Urinary bladder (tissue), 3 donors: ENCODE measurements at regions not wholly inside any gene's neighbourhood (a gene's known extent, or its start where the extent isn't known, plus 50 kb on each side); places are given as distances from the start of the nearest gene placed in this dataset.

Experiments used
- DNase-seq: peaks from one replicate; pipeline ENCODE4 v3.0.0-alpha.2; 2015; ENCODE audit errors: extremely low spot score
- H3K27ac ChIP-seq: one replicate; pipeline ENCODE4 v1.5.1; 2013; ENCODE audit warnings: low read depth, mild to moderate bottlenecking, moderate library complexity
- H3K36me3 ChIP-seq: one replicate; pipeline ENCODE4 v1.6.1; 2013; ENCODE audit warnings: mild to moderate bottlenecking, moderate library complexity; ENCODE audit not compliant: insufficient read depth
- H3K4me1 ChIP-seq: one replicate; pipeline ENCODE4 v1.6.1; 2013; ENCODE audit warnings: mild to moderate bottlenecking, moderate library complexity; ENCODE audit not compliant: insufficient read depth
- H3K4me3 ChIP-seq: one replicate; pipeline ENCODE4 v1.5.1; 2013; ENCODE audit warnings: low read depth, low read length
- whole genome bisulfite sequencing: extraction: QIAGEN DNeasy Blood & Tissue Kit; methylation state at CpG from one replicate; pipeline ENCODE4 v1.1.7; 2013; 5-methylcytosine and 5-hydroxymethylcytosine counted together
- donor health status: healthy with polysubstance abuse.
- donor health status: healthy.

DNA sequence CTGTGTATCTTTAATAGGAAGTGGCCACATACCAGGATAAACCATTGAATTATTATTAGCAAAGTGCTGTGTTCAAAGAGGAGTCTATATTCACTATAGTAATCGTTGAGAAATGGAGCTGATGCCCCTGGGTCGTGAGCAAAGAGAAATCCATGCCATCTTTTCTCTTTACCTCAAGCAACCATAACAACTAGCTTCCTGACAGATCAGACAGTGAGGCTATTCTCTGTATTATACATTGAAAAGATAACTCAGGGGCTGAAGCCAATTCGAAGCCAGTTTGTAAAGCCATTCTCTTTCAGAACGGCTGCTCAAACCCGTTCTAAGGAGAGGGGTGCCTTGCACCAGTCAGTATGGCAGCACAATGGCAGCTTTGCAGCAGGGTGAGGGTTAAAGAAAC lies 680.6 kb downstream of the SEMA5A start:
- H3K27ac ChIP-seq: no peak overlapping the region
- H3K4me1 ChIP-seq: no peaks in the 10 kb centered on the region
- DNase-seq: no peak
- H3K4me3 ChIP-seq: no peak overlapping the region
- no peaks in the 10 kb centered on the region for H3K36me3 ChIP-seq
- 41% methylated on average over 5 of the region's 5 CpGs for WGBS

- WGBS: 85% methylated on average over 7 of the region's 7 CpGs
- no peak for DNase-seq
Observed at GRCh38 chr5:8865686-8866374, 680.0 kb downstream of the SEMA5A start.

GRCh38 chr5:8868283-8868682 lies 677.6 kb downstream of the SEMA5A start:
- DNase-seq: no peak
- no peaks in the 10 kb centered on the region for H3K36me3 ChIP-seq
- H3K27ac ChIP-seq: no peak overlapping the region
- H3K4me1 ChIP-seq: no peaks in the 10 kb centered on the region
- no peak overlapping the region for H3K4me3 ChIP-seq
- WGBS: 86% methylated on average over 1 of the region's 1 CpG

More at GRCh38 chr5:8865686-8866374, 680.0 kb downstream of the SEMA5A start:
- Histone ChIP-seq H3K27ac (no peak overlapping the region), H3K36me3 (no peaks in the 10 kb centered on the region), H3K4me3 (no peak overlapping the region), H3K4me1 (no peaks in the 10 kb centered on the region)

GRCh38 chr5:8869932-8870331 lies 675.9 kb downstream of the SEMA5A start:
- Histone ChIP-seq H3K36me3 (no peaks in the 10 kb centered on the region), H3K4me3 (no peak overlapping the region), H3K4me1 (no peaks in the 10 kb centered on the region), H3K27ac (no peak overlapping the region)
- WGBS: 73% methylated on average over 12 of the region's 12 CpGs
- DNase-seq: no peak

DNA sequence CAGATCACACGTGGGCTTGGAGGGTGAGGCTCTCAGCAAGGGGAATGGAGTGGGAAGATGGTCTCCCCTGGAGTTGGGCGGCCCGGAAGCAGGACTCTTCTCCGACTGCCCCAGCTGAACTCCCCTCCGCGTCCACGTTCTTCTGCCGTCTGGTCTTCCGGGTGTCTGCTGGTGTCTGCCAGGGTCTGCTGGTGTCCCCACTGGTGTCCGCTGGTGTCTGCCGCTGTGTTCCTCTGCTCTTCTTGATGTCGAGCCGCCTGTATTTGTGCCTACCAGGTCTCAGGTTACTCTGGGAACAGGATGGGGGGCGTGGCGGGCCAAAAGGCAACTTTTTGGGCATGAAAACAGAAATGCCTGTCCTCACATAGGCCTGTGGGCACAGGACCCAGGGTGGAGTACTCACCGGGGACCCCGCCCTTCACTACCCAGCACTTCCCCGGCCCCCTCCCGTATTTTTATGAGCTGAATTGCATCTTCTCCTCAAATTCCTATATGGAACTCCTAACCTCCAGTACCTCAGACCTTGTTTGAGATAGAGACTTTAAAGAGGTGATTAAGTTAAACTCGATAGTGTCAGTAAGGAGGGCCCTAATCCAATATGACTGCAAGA lies 675.4 kb downstream of the SEMA5A start:
- WGBS: 90% methylated on average over 20 of the region's 20 CpGs
- H3K4me3 ChIP-seq: no peak overlapping the region
- no peak overlapping the region for H3K27ac ChIP-seq

GRCh38 chr5:8870959-8871355 lies 674.9 kb downstream of the SEMA5A start:
- Histone ChIP-seq H3K36me3 (no peaks in the 10 kb centered on the region), H3K4me3 (no peak overlapping the region), H3K27ac (no peak overlapping the region), H3K4me1 (no peaks in the 10 kb centered on the region)
- DNase-seq: no peak
- 71% methylated on average over 7 of the region's 7 CpGs for WGBS

More for the DNA sequence above, 675.4 kb downstream of the SEMA5A start:
- H3K4me1 ChIP-seq: no peaks in the 10 kb centered on the region
- H3K36me3 ChIP-seq: no peaks in the 10 kb centered on the region
- DNase-seq: no peak

GRCh38 chr5:8871446-8871845 lies 674.4 kb downstream of the SEMA5A start:
- no peak overlapping the region for H3K27ac ChIP-seq
- H3K36me3 ChIP-seq: no peaks in the 10 kb centered on the region
- WGBS: 48% methylated on average over 2 of the region's 2 CpGs
- no peak overlapping the region for H3K4me3 ChIP-seq
- DNase-seq: no peak
- H3K4me1 ChIP-seq: no peaks in the 10 kb centered on the region

- H3K27ac ChIP-seq: no peak overlapping the region
- H3K4me1 ChIP-seq: no peaks in the 10 kb centered on the region
- no peaks in the 10 kb centered on the region for H3K36me3 ChIP-seq
- WGBS: 72% methylated on average over 2 of the region's 2 CpGs
- no peak for DNase-seq
- H3K4me3 ChIP-seq: no peak overlapping the region
Observed at GRCh38 chr5:8875722-8876121, 670.2 kb downstream of the SEMA5A start.

- Histone ChIP-seq H3K36me3 (no peaks in the 10 kb centered on the region), H3K4me3 (no peak overlapping the region), H3K27ac (no peak overlapping the region), H3K4me1 (no peaks in the 10 kb centered on the region)
- WGBS: 94% methylated on average over 3 of the region's 3 CpGs
- no peak for DNase-seq
Observed at GRCh38 chr5:8879248-8879647, 666.6 kb downstream of the SEMA5A start.

DNA sequence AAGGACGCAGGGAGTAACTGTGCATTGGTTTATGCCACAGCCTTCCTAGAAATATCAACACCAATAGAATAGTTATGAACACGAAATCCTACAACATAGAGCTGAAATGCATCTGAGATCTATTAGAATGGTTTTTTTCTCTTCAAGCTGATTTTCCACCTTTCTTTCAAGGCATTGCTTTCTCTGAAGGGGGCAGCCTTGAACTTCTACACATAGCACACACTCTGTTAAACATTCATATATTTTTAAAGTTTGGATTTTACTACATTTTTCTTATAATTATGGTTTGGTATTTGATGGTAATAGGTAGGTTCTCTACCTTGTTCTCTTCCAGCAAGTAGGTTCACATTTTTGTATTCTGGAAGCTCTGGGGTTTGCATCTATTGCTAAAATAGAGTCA lies 661.8 kb downstream of the SEMA5A start:
- H3K27ac ChIP-seq: no peak overlapping the region
- no peak for DNase-seq
- 85% methylated on average over 2 of the region's 2 CpGs for WGBS
- no peaks in the 10 kb centered on the region for H3K36me3 ChIP-seq
- H3K4me3 ChIP-seq: no peak overlapping the region
- H3K4me1 ChIP-seq: no peaks in the 10 kb centered on the region

DNA sequence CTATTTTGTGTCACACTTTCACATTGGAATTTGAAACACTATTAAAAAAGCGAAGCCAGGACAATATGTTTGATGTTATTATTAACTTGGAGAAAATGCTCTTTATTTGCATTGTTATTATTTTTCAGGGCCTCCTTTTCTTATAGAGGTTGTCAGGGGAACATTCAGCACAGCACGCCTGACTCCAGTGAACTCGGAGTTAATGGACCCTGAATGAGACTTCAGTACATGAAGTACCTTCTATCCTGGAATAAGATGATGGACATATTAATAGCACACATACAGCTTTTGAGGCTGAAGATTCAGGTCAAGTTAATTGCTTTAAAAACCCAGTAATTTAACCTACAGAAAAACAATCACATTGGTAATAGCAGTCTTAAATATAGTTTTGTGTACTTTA lies 652.9 kb downstream of the SEMA5A start:
- no peaks in the 10 kb centered on the region for H3K4me1 ChIP-seq
- no peak overlapping the region for H3K27ac ChIP-seq
- whole genome bisulfite sequencing: 93% methylated on average over 3 of the region's 3 CpGs
- DNase-seq: no peak
- no peaks in the 10 kb centered on the region for H3K36me3 ChIP-seq
- no peak overlapping the region for H3K4me3 ChIP-seq

DNA sequence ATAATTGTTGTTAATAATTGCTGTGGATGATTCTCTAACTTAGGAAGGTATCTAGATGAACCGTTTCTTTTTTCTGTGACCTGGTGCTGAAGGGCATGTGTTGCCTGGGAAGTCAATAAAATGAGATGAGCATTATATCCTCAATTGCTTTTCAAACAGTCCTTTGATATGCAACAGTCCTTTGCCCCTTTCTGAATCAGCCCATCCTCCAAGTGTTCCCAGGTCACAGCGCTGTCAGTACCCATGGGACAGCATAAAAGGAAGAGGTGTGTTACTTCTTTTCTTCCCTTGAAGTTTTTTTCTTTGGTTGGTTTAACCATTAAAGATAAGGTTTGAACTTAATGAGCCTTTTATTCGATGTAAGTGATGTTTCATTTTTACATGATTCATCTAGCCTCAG lies 651.8 kb downstream of the SEMA5A start:
- Histone ChIP-seq H3K27ac (no peak overlapping the region), H3K4me3 (no peak overlapping the region), H3K4me1 (no peaks in the 10 kb centered on the region), H3K36me3 (no peaks in the 10 kb centered on the region)
- no peak for DNase-seq
- 44% methylated on average over 3 of the region's 3 CpGs for WGBS

GRCh38 chr5:8895062-8895461 lies 650.8 kb downstream of the SEMA5A start:
- H3K27ac ChIP-seq: no peak overlapping the region
- no peak overlapping the region for H3K4me3 ChIP-seq
- 91% methylated on average over 4 of the region's 4 CpGs for WGBS
- H3K36me3 ChIP-seq: no peaks in the 10 kb centered on the region
- H3K4me1 ChIP-seq: no peaks in the 10 kb centered on the region
- no peak for DNase-seq

- Histone ChIP-seq H3K4me1 (no peaks in the 10 kb centered on the region), H3K4me3 (no peak overlapping the region), H3K27ac (no peak overlapping the region), H3K36me3 (no peaks in the 10 kb centered on the region)
- WGBS: 84% methylated on average over 1 of the region's 1 CpG
- DNase-seq: no peak
Observed at GRCh38 chr5:8895599-8895998, 650.3 kb downstream of the SEMA5A start.
